GM12878 (cell line): ENCODE measurements at regions not wholly inside any gene's neighbourhood (a gene's known extent, or its start where the extent isn't known, plus 50 kb on each side); places are given as distances from the start of the nearest gene placed in this dataset.

Experiments
- POLR2A ChIP-seq: IDR thresholded peaks from 2 replicates; pipeline ENCODE4 v1.6.1; 2011; ENCODE audit warnings: low read depth, mild to moderate bottlenecking, low read length
- POLR2AphosphoS5 ChIP-seq: IDR thresholded peaks from 2 replicates; pipeline ENCODE4 v1.6.1; 2011; ENCODE audit warnings: mild to moderate bottlenecking, low read length, inconsistent platforms
- YY1 ChIP-seq: IDR thresholded peaks from 2 replicates; pipeline ENCODE4 v1.6.1; 2011; ENCODE audit warnings: low read depth, mild to moderate bottlenecking, low read length
- TF ChIP-seq, protein P1 (sequence below): fragments of 450-650 bp; IDR thresholded peaks from 2 replicates; pipeline ENCODE4 v1.6.1; 2016; ENCODE audit warnings: mild to moderate bottlenecking

GRCh38 chr12:29899212-29899931 is 115.6 kb upstream of the TMTC1 start:
- no peak for TF ChIP-seq POLR2A
- no peak for TF ChIP-seq POLR2AphosphoS5
- TF ChIP-seq, protein P1, sequence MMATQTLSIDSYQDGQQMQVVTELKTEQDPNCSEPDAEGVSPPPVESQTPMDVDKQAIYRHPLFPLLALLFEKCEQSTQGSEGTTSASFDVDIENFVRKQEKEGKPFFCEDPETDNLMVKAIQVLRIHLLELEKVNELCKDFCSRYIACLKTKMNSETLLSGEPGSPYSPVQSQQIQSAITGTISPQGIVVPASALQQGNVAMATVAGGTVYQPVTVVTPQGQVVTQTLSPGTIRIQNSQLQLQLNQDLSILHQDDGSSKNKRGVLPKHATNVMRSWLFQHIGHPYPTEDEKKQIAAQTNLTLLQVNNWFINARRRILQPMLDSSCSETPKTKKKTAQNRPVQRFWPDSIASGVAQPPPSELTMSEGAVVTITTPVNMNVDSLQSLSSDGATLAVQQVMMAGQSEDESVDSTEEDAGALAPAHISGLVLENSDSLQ, result no peak
- no peak for TF ChIP-seq YY1
